GM19240 (cell line): ENCODE measurements at regions not wholly inside any gene's neighbourhood (a gene's known extent, or its start where the extent isn't known, plus 50 kb on each side); places are given as distances from the start of the nearest gene placed in this dataset.

Source experiments
- DNase-seq: peaks from one replicate; pipeline ENCODE4 v3.0.0; 2011; ENCODE audit warnings: low spot score; ENCODE audit not compliant: insufficient read length

DNA sequence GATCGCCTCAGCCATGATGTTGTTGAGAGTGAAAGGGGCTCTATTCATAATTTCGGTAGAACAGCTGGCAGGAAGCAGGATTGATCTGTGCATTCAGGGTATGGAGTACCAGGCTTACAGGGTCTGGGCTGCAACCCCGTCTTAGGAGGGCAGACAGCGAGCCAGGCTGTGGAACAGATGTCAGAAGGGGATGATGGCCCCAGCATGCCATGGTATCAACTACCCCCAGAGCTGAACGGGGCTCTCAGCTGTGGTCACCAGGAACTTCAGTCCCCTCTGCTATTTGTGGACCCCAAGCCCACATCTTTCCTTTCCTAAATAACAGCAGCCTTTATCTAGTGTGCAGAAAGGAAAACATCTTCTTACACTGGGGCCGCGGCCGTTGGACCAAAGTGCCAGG lies 422.2 kb upstream of the SALL3 start:
- DNase-seq: no peak

DNA sequence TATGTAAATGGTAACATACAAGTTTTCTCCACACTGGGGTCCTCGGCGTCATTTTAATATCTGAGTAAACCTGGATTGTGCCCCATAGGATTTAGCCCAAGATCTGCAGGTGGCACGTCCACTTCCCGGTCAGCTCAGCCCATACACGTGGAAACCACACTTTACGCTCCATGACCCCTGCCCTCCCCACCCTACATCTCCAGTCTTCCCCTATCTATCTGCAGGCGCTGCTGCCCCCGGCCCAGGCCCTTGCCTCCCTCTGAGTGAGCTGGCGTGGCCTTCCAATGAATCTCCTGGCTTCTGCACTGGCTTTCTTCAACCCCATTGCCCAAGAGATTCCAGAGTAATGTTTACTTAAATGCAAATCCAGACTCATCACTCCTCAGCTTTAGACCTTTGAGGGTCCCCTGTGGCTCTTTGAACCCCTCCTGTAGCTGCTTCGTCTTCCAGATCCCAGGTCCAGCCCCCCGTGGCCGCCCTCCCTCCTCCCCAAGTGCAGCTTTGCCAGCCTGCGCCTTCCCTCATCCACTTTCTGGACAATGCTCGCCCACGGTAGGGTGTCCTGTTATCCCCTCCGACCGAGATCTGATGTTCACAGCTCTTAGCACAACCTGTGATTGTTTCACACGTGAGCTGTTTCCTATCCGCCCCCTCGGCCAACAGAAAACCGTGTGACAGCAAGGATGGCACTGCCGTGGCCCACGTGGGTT lies 421.4 kb upstream of the SALL3 start:
- DNase-seq: no peak

GRCh38 chr18:78558948-78559347 lies 420.7 kb upstream of the SALL3 start:
- no peak for DNase-seq

DNA sequence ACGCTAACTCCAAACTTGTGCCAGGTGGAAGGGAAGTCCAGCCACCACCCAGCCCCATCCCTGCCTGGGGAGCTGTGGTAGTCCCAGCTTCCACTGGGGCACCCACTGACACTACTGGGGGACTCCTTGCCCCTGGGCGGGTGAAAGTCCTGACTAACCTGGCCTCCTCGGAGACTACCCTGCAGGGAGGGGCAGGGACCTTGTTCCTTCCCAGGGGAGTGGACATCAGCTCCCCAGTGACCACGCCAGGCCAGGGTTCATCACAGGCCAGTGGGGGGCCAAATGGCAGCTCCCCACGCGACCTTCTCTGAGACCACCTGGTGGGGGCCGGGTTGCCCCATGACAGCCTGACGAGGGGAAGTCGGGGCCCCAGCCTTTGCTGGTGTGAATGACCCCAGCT lies 420.0 kb upstream of the SALL3 start:
- DNase-seq: no peak

GRCh38 chr18:78561757-78562510 lies 417.7 kb upstream of the SALL3 start:
- DNase-seq: no peak

DNA sequence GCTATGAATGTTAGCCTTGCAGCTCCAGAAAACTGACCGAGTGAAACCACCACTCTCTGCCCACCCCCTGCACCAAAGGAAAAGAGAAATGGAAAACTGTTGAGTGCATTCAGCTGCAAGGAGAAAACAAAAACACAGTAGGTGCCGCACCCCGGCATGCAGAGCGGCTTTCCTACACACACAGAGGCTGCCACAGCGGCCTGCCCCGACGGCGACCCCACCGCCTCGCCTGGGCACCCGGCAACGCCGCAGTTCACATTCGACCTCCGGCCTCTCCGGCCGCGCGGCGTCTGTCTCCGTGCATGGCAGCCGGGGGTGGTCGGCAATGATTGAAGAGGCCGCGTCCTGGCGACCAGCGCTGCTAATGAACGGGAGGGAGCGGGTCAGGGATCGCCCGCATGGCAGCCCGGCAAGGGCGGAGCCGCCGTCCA lies 417.1 kb upstream of the SALL3 start:
- DNase-seq: no peak

GRCh38 chr18:78563110-78563509 lies 416.5 kb upstream of the SALL3 start:
- no peak for DNase-seq

DNA sequence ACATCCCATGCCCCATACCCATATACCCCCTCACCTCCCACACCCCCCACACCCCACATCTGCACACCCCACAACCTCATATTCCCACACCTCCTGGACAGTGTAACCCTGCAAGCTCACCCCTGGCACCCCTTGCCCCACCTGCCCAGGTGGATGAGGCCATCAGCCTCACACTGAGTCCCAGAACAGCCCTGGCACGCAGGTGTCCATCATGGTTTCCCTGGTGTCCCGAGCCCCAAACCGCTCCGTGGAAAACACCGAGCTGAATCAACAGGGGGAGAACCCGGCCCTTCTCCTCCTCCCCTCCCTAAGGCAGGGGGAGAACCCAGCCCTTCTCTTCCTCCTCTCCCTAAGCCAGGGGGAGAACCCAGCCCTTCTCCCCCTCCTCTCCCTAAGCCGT lies 415.6 kb upstream of the SALL3 start:
- no peak for DNase-seq

GRCh38 chr18:78564518-78564917 lies 415.1 kb upstream of the SALL3 start:
- no peak for DNase-seq

GRCh38 chr18:78565240-78565639 lies 414.4 kb upstream of the SALL3 start:
- DNase-seq: no peak

DNA sequence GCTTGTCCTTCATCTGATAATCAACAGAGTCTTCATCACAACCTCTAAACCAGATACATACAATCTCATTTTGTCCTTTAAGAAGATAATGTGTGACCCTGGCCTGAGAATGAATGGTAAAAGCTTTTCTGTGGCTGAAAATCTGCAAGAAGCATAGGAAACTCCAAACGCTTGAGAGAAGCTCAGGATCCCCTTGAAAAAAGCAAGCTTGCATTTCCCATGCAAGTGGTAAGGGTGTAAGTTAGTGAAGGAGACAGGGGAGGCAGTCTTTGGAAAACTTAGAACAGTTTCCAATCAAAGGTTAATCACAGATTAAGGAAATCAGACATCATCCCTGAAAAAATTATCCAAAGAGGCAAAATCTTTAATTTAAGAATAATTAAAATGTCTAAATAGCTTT lies 413.6 kb upstream of the SALL3 start:
- no peak for DNase-seq

GRCh38 chr18:78566720-78567119 lies 412.9 kb upstream of the SALL3 start:
- no peak for DNase-seq

- DNase-seq: no peak
These were observed 408.4 kb upstream of the SALL3 start for GRCh38 chr18:78571063-78571785.

DNA sequence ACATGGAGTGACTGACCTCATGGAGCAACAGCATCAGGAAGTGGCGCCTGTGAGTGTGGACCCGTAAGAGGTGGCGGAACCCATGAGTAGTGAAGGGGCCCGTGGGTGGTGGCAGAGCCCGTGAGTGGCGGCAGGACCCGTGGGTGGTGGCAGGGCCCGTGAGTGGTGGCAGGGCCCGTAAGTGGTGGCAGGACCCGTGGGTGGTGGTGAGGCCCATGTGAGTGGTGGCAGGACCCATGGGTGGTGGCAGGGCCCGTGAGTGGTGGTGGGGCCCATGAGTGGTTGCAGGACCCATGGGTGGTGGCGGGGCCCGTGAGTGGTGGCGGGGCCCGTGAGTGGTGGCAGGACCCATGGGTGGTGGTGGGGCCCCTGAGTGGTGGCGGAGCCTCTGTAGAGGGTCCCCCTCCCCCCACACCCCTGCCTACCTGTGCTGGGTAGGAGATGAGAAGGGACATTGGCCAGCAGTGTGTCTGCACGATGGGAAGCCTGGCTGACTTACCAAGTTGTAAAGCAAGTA lies 407.7 kb upstream of the SALL3 start:
- no peak for DNase-seq

- no peak for DNase-seq
These were observed 405.8 kb upstream of the SALL3 start for GRCh38 chr18:78573773-78574172.

GRCh38 chr18:78576967-78577366 lies 402.7 kb upstream of the SALL3 start:
- DNase-seq: no peak

DNA sequence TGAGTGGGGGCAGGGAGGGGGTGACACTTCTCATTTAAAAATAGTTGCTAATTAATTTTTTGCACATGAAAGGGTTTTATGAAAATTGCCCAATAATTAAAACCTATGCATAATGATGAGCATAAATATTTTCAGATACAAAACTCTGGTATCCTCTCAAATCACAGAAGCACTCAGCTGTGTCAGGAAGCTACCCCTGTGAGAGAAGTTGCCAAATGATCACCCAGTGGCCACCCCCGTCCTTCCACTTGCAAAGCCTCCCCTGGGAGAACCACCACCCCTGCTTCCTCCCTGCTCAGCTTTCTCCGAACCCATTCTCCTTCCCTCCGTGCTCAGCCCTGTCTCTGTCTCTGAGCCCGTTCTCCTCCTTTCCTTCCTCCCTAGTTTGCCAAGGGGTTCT lies 400.2 kb upstream of the SALL3 start:
- DNase-seq: no peak

DNA sequence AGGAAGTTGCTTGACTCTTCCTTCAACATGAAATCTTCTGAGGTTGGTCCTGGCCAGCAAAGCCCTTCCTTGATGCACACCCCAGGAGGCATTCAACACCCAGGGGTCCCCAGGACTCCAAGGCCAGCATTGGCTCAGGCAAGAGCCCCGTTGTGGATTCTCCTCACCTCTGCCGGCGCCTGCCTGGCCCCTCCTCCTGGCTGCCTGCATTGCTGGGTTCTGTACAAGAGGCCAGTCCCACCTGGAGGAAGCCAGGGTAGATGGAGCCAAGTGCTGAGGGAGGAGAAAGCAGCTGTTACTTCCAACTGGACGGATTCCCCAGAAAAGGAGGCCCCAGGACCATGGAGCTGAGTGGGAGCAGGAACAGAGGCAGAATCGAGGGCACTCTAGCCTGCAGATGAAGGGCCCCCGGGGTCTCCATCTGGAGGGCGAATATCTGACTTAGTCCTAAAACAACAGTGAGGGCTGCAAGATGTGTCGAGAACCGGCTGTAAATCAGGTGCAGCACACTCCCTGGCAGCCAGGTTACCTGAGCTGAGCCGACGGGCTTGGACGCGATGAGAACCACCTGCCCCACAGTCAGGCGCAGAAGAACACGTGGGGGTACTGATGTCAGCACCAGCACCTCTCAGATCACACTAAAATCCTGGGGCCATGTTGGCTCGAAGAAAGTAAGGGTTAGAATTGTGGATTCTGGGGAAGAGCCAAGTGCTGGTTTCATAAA lies 399.6 kb upstream of the SALL3 start:
- DNase-seq: no peak

DNA sequence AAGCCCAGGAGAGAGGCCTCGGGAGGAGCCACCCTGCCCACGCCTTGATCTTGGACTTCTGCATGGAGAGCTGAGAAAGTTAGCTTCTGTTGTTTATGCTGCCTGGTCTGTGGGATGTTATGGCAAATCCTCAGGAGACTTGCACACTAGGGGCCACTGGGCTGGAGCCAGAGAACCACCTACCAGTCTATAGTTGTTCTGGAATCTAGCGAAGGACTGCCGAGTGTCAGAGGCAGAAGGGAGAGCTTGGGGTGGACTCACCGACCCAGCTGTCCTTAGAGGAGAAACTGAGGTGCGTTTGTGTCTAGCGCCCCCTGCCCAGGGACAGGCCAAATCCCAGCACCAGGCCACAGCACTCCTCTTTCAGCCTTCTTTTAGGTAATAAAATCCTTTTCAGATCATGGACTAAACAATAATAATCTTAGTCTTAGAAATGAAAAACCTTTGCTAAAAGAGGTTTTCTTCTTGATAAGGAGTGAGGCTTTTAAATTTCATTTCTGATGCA lies 398.7 kb upstream of the SALL3 start:
- no peak for DNase-seq

DNA sequence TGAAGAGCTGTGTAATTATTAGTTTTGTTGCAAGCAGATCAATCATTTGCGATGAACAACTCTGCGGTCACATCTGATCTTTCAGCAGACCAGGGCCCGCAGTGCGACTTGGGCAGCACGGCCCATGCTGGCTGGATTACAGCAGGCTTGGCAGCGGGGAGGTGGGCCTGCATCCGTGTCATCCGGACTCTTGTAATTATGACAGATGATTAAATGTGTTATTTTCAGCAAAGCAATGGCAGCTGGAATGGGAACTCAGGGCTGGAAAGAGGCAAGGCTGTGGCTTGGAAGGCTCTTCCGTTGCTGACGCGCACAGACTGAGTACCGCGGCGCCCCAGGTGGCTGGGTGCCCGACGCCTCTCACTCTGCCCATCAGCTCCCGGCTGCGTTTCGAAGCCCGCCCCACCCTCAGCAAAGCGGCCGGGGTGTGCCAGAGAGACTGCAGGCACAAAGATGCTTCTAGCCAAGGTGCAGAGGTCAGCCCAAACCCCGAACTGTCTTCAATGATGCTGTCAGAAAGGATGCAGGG lies 397.4 kb upstream of the SALL3 start:
- DNase-seq: no peak
